Stomach (tissue), 8 donors: ENCODE measurements at regions not wholly inside any gene's neighbourhood (a gene's known extent, or its start where the extent isn't known, plus 50 kb on each side); places are given as distances from the start of the nearest gene placed in this dataset.

Experiments
- DNase-seq, 2 donors: peaks; one replicate each; pipeline versions ENCODE4 v3.0.0 to v3.0.0-alpha.2; 2013 to 2019
- H3K27ac ChIP-seq, 5 donors: fragments of 200-600 bp in 4 of 5; sonication (generic) in 4 of 5; one replicate each; pipeline ENCODE4 v1.5.1; 2013 to 2019; ENCODE audit warnings: mild to moderate bottlenecking in 1 of 5, moderate library complexity in 1 of 5
- H3K27me3 ChIP-seq, 3 donors: fragments of 200-600 bp; sonication (generic); one replicate each; pipeline ENCODE4 v1.5.1; 2017 to 2019; ENCODE audit warnings: mixed run types in 1 of 3
- H3K36me3 ChIP-seq, 4 donors: fragments of 200-600 bp; sonication (generic); 1 replicate in 3 of 4; 2 replicates in 1 of 4; pipeline ENCODE4 v1.5.1; 2016 to 2019
- H3K4me1 ChIP-seq, 4 donors: fragments of 200-600 bp; sonication (generic); one replicate each; pipeline ENCODE4 v1.5.1; 2016 to 2019
- H3K4me3 ChIP-seq, 4 donors: fragments of 200-600 bp; sonication (generic) in 3 of 4; one replicate each; pipeline ENCODE4 v1.5.1; 2016 to 2019; ENCODE audit warnings: mild to moderate bottlenecking in 1 of 4
- H3K9me3 ChIP-seq, 4 donors: fragments of 200-600 bp; sonication (generic); one replicate each; pipeline ENCODE4 v1.5.1; 2016 to 2019
- CTCF ChIP-seq, 7 experiments: fragments of 450-650 bp in 4 of 7; fragments of 200-600 bp in 3 of 7; sonication (generic) in 3 of 7; IDR thresholded peaks; one replicate each; pipeline ENCODE4 v1.5.1; 2016 to 2019; ENCODE audit warnings: antibody characterized with exemption in 7 of 7, control low read depth in 2 of 7, mild to moderate bottlenecking in 1 of 7
- EP300 ChIP-seq: sonication (generic); formaldehyde crosslinking; IDR thresholded peaks from one replicate; pipeline ENCODE4 v1.6.1; 2017; ENCODE audit warnings: antibody characterized with exemption
- POLR2A ChIP-seq, 4 donors: fragments of 450-650 bp; IDR thresholded peaks; one replicate each; pipeline ENCODE4 v1.6.1; 2016; ENCODE audit warnings: antibody characterized with exemption in 4 of 4, control low read depth in 2 of 4, mild to moderate bottlenecking in 1 of 4, moderate library complexity in 1 of 4
- POLR2AphosphoS5 ChIP-seq, 3 donors: sonication (generic); formaldehyde crosslinking; IDR thresholded peaks; one replicate each; pipeline ENCODE4 v1.6.1; 2016; ENCODE audit warnings: antibody characterized with exemption in 3 of 3
- WGBS, 5 donors: extraction: QIAGEN DNeasy Blood & Tissue Kit in 3 of 5; methylation state at CpG; one replicate each; pipeline versions ENCODE4 v1.1.5 to v1.1.7; 2013 to 2018; 5-methylcytosine and 5-hydroxymethylcytosine counted together
- intact Hi-C: fragments of 100-400 bp; cut with DNase I; formaldehyde crosslinking; loops from one replicate; pipeline ENCODE4 v1.15.1; 2023; ENCODE audit warnings: low total_unique reads
- donor health status: healthy with polysubstance abuse.
- donor health status: Bipolar disorder and iron deficiency.
- donor health status: healthy.

- WGBS, 5 donors, result 61 to 65% (median 62%) methylated on average over 17 of the region's 17 CpGs
- intact Hi-C loops, result no loop called here
Measured at GRCh38 chr14:99093532-99094517, 178.2 kb downstream of the BCL11B start.

GRCh38 chr14:99094901-99095300 lies 177.1 kb downstream of the BCL11B start:
- intact Hi-C loops, result no loop called here
- TF ChIP-seq CTCF (IDR thresholded peaks at IDR 0.05) (no peak), POLR2AphosphoS5 (IDR thresholded peaks at IDR 0.05) (no peak), POLR2A (IDR thresholded peaks at IDR 0.05) (no peak), EP300 (no peak)
- no peaks in the 10 kb centered on the region for H3K36me3 ChIP-seq

More at GRCh38 chr14:99093532-99094517, 178.2 kb downstream of the BCL11B start:
- TF ChIP-seq EP300, result no peak
- TF ChIP-seq POLR2A (IDR thresholded peaks at IDR 0.05), result no peak
- Histone ChIP-seq H3K27me3 (no peaks in the 10 kb centered on the region), H3K9me3 (peaks cover 0 to 8% (median 4%) of the 10 kb centered on the region in 4 donors), H3K4me1 (no peaks in the 10 kb centered on the region), H3K27ac (no peak overlapping the region), H3K36me3 (no peaks in the 10 kb centered on the region), H3K4me3 (no peak overlapping the region)
- DNase-seq, result peak in 1 of 2 donors; percentile 28

GRCh38 chr14:99095369-99095768 lies 176.6 kb downstream of the BCL11B start:
- 91 to 100% (median 95%) methylated on average over 2 of the region's 2 CpGs for WGBS, 5 donors
- no peak overlapping the region for H3K27ac ChIP-seq
- H3K36me3 ChIP-seq, result no peaks in the 10 kb centered on the region
- peaks cover 0 to 5% (median 0%) of the 10 kb centered on the region in 3 donors for H3K27me3 ChIP-seq
- H3K4me1 ChIP-seq, result no peaks in the 10 kb centered on the region
- no peak overlapping the region for H3K4me3 ChIP-seq
- H3K9me3 ChIP-seq, result peaks cover 0 to 8% (median 4%) of the 10 kb centered on the region in 4 donors
- DNase-seq, result no peak
- intact Hi-C loops, result no loop called here
- TF ChIP-seq POLR2AphosphoS5 (IDR thresholded peaks at IDR 0.05), result no peak

More at GRCh38 chr14:99094901-99095300, 177.1 kb downstream of the BCL11B start:
- Histone ChIP-seq H3K4me1 (no peaks in the 10 kb centered on the region), H3K9me3 (peaks cover 0 to 8% (median 4%) of the 10 kb centered on the region in 4 donors), H3K27me3 (peaks cover 0 to 5% (median 0%) of the 10 kb centered on the region in 3 donors), H3K4me3 (no peak overlapping the region), H3K27ac (no peak overlapping the region)
- 85 to 91% (median 87%) methylated on average over 12 of the region's 12 CpGs for WGBS, 5 donors
- DNase-seq, result no peak

GRCh38 chr14:99098199-99098598 lies 173.8 kb downstream of the BCL11B start:
- intact Hi-C loops, result no loop called here
- TF ChIP-seq CTCF (IDR thresholded peaks at IDR 0.05), result no peak
- TF ChIP-seq EP300, result no peak
- no peak for TF ChIP-seq POLR2A (IDR thresholded peaks at IDR 0.05)
- no peak for TF ChIP-seq POLR2AphosphoS5 (IDR thresholded peaks at IDR 0.05)

GRCh38 chr14:99099051-99099787 lies 172.8 kb downstream of the BCL11B start:
- TF ChIP-seq CTCF (IDR thresholded peaks at IDR 0.05), result no peak
- no peak for TF ChIP-seq POLR2A (IDR thresholded peaks at IDR 0.05)
- no peak for TF ChIP-seq EP300
- no peak for TF ChIP-seq POLR2AphosphoS5 (IDR thresholded peaks at IDR 0.05)
- intact Hi-C loops, result no loop called here
- Histone ChIP-seq H3K27ac (no peak overlapping the region), H3K27me3 (peaks cover 0 to 5% (median 0%) of the 10 kb centered on the region in 3 donors), H3K36me3 (no peaks in the 10 kb centered on the region), H3K4me1 (no peaks in the 10 kb centered on the region), H3K4me3 (no peak overlapping the region), H3K9me3 (no peaks in the 10 kb centered on the region)
- WGBS, 5 donors, result 72 to 82% (median 75%) methylated on average over 10 to 16 of the region's 16 CpGs
- no peak for DNase-seq

More at GRCh38 chr14:99098199-99098598, 173.8 kb downstream of the BCL11B start:
- 64 to 79% (median 69%) methylated on average over 6 of the region's 6 CpGs for WGBS, 5 donors
- H3K27ac ChIP-seq, result no peak overlapping the region
- H3K27me3 ChIP-seq, result peaks cover 0 to 5% (median 0%) of the 10 kb centered on the region in 3 donors
- no peaks in the 10 kb centered on the region for H3K4me1 ChIP-seq
- no peaks in the 10 kb centered on the region for H3K36me3 ChIP-seq
- no peak for DNase-seq
- H3K4me3 ChIP-seq, result no peak overlapping the region
- no peaks in the 10 kb centered on the region for H3K9me3 ChIP-seq
